CD4-positive, CD25-positive, alpha-beta regulatory T cell (primary cell): ENCODE measurements at regions not wholly inside any gene's neighbourhood (a gene's known extent, or its start where the extent isn't known, plus 50 kb on each side); places are given as distances from the start of the nearest gene placed in this dataset.
A peak's percentile ranks its signal among the peaks of the same experiment; 100 is the strongest.

Source experiments
- ATAC-seq, 2 donors: fragments of 150-1000 bp; cut with Tn5 transposase; one replicate each; pipeline ENCODE4 v1.10.0; 2021; ENCODE audit warnings: low read depth in 2 of 2, moderate number of reproducible peaks in 2 of 2, moderate library complexity in 1 of 2
- DNase-seq, 3 donors: peaks; one replicate each; pipeline versions ENCODE4 v3.0.0 to v3.0.0-alpha.2; 2012 to 2022; ENCODE audit warnings: mixed read lengths in 1 of 3
- H3K27ac ChIP-seq: one replicate; pipeline ENCODE4 v1.7.0; 2013; ENCODE audit warnings: mild to moderate bottlenecking, low read length; ENCODE audit not compliant: insufficient read depth, poor library complexity, severe bottlenecking
- H3K27me3 ChIP-seq: one replicate; pipeline ENCODE4 v1.7.0; 2013; ENCODE audit warnings: low read length; ENCODE audit not compliant: control insufficient read depth, insufficient read depth
- H3K36me3 ChIP-seq: one replicate; pipeline ENCODE4 v1.7.0; 2013; ENCODE audit warnings: mild to moderate bottlenecking, low read length, moderate library complexity; ENCODE audit not compliant: control insufficient read depth, insufficient read depth
- H3K4me1 ChIP-seq: 2 replicates; pipeline ENCODE4 v1.7.0; 2013; ENCODE audit warnings: mild to moderate bottlenecking, low read length; ENCODE audit not compliant: insufficient read depth, control insufficient read depth, poor library complexity, severe bottlenecking
- H3K4me3 ChIP-seq: one replicate; pipeline ENCODE4 v1.7.0; 2013; ENCODE audit warnings: low read depth, mild to moderate bottlenecking, low read length, moderate library complexity
- H3K9me3 ChIP-seq, 2 experiments: 1 replicate in 1 of 2; 2 replicates in 1 of 2; pipeline ENCODE4 v1.7.0; 2013; ENCODE audit warnings: low read length in 2 of 2, mild to moderate bottlenecking in 1 of 2, moderate library complexity in 1 of 2; ENCODE audit not compliant: control insufficient read depth in 2 of 2
- H3K27ac Mint-ChIP-seq, 3 donors: one replicate each; pipeline ENCODE4 v1.8.0; 2020 to 2022; ENCODE audit warnings: mild to moderate bottlenecking in 3 of 3, mixed read lengths in 3 of 3, moderate library complexity in 2 of 3
- H3K27me3 Mint-ChIP-seq: one replicate; pipeline ENCODE4 v1.8.0; 2022; ENCODE audit warnings: mild to moderate bottlenecking, mixed read lengths
- H3K36me3 Mint-ChIP-seq: one replicate; pipeline ENCODE4 v1.8.0; 2020; ENCODE audit warnings: mixed read lengths
- H3K4me1 Mint-ChIP-seq, 4 donors: one replicate each; pipeline ENCODE4 v1.8.0; 2020 to 2022; ENCODE audit warnings: mixed read lengths in 4 of 4, mild to moderate bottlenecking in 1 of 4
- H3K4me3 Mint-ChIP-seq, 4 donors: one replicate each; pipeline ENCODE4 v1.8.0; 2020 to 2022; ENCODE audit warnings: mild to moderate bottlenecking in 4 of 4, mixed read lengths in 4 of 4, moderate library complexity in 3 of 4
- H3K9me3 Mint-ChIP-seq, 7 donors: one replicate each; pipeline ENCODE4 v1.8.0; 2020 to 2022; ENCODE audit warnings: mixed read lengths in 7 of 7, mild to moderate bottlenecking in 3 of 7, moderate library complexity in 2 of 7

GRCh38 chr3:22916933-22917332, 286.2 kb upstream of the UBE2E2 start:
- H3K9me3 Mint-ChIP-seq: peaks cover 0 to 2% (median 0%) of the 10 kb centered on the region in 7 donors
- no peaks in the 10 kb centered on the region for H3K36me3 Mint-ChIP-seq
- Histone ChIP-seq H3K4me1 (no peaks in the 10 kb centered on the region), H3K36me3 (no peaks in the 10 kb centered on the region), H3K27me3 (no peaks in the 10 kb centered on the region), H3K4me3 (no peak overlapping the region), H3K27ac (no peak overlapping the region), H3K9me3 (no peaks in the 10 kb centered on the region)
- H3K4me3 Mint-ChIP-seq: no peak overlapping the region
- ATAC-seq (no peak), DNase-seq (no peak)
- no peak overlapping the region for H3K27ac Mint-ChIP-seq
- H3K27me3 Mint-ChIP-seq: no peaks in the 10 kb centered on the region
- H3K4me1 Mint-ChIP-seq: peaks cover 0 to 5% (median 0%) of the 10 kb centered on the region in 4 donors

- Histone ChIP-seq H3K4me3 (no peak overlapping the region), H3K36me3 (no peaks in the 10 kb centered on the region), H3K9me3 (no peaks in the 10 kb centered on the region), H3K4me1 (no peaks in the 10 kb centered on the region), H3K27ac (no peak overlapping the region), H3K27me3 (no peaks in the 10 kb centered on the region)
- Mint-ChIP-seq H3K4me1 (peaks cover 0 to 5% (median 0%) of the 10 kb centered on the region in 4 donors), H3K9me3 (peaks cover 0 to 4% (median 0%) of the 10 kb centered on the region in 7 donors), H3K27ac (no peak overlapping the region), H3K4me3 (no peak overlapping the region), H3K36me3 (no peaks in the 10 kb centered on the region), H3K27me3 (no peaks in the 10 kb centered on the region)
- ATAC-seq (no peak), DNase-seq (no peak)
Measured at GRCh38 chr3:22920006-22920405, 283.1 kb upstream of the UBE2E2 start.

- Histone ChIP-seq H3K4me3 (no peak overlapping the region), H3K36me3 (no peaks in the 10 kb centered on the region), H3K27me3 (no peaks in the 10 kb centered on the region), H3K9me3 (no peaks in the 10 kb centered on the region), H3K27ac (no peak overlapping the region), H3K4me1 (no peaks in the 10 kb centered on the region)
- no peak for ATAC-seq
- H3K27me3 Mint-ChIP-seq: no peaks in the 10 kb centered on the region
- H3K4me1 Mint-ChIP-seq: no peaks in the 10 kb centered on the region
- no peak overlapping the region for H3K4me3 Mint-ChIP-seq
- no peaks in the 10 kb centered on the region for H3K36me3 Mint-ChIP-seq
- peaks cover 0 to 1% (median 0%) of the 10 kb centered on the region in 7 donors for H3K9me3 Mint-ChIP-seq
- no peak overlapping the region for H3K27ac Mint-ChIP-seq
- DNase-seq: peak in 1 of 3 donors; percentile 14
Measured at GRCh38 chr3:22922317-22922716, 280.8 kb upstream of the UBE2E2 start.

GRCh38 chr3:22923711-22924110, 279.4 kb upstream of the UBE2E2 start:
- no peak overlapping the region for H3K27ac ChIP-seq
- no peaks in the 10 kb centered on the region for H3K9me3 ChIP-seq
- ATAC-seq (no peak), DNase-seq (no peak)
- H3K27me3 Mint-ChIP-seq: no peaks in the 10 kb centered on the region
- H3K4me3 Mint-ChIP-seq: no peak overlapping the region
- no peaks in the 10 kb centered on the region for H3K4me1 Mint-ChIP-seq
- H3K27me3 ChIP-seq: no peaks in the 10 kb centered on the region
- H3K36me3 ChIP-seq: no peaks in the 10 kb centered on the region
- no peak overlapping the region for H3K4me3 ChIP-seq
- H3K27ac Mint-ChIP-seq: no peak overlapping the region
- peaks cover 0 to 3% (median 0%) of the 10 kb centered on the region in 7 donors for H3K9me3 Mint-ChIP-seq
- no peaks in the 10 kb centered on the region for H3K4me1 ChIP-seq
- H3K36me3 Mint-ChIP-seq: no peaks in the 10 kb centered on the region

GRCh38 chr3:22928216-22929110, 274.7 kb upstream of the UBE2E2 start:
- Mint-ChIP-seq H3K9me3 (peaks cover 0 to 8% (median 4%) of the 10 kb centered on the region in 7 donors), H3K27ac (no peak overlapping the region), H3K36me3 (no peaks in the 10 kb centered on the region), H3K4me3 (no peak overlapping the region), H3K27me3 (no peaks in the 10 kb centered on the region), H3K4me1 (no peaks in the 10 kb centered on the region)
- ATAC-seq (no peak), DNase-seq (no peak)
- no peaks in the 10 kb centered on the region for H3K27me3 ChIP-seq
- no peaks in the 10 kb centered on the region for H3K4me1 ChIP-seq
- H3K27ac ChIP-seq: no peak overlapping the region
- H3K9me3 ChIP-seq: no peaks in the 10 kb centered on the region
- no peaks in the 10 kb centered on the region for H3K36me3 ChIP-seq
- no peak overlapping the region for H3K4me3 ChIP-seq

- no peaks in the 10 kb centered on the region for H3K4me1 Mint-ChIP-seq
- H3K36me3 ChIP-seq: no peaks in the 10 kb centered on the region
- H3K27ac ChIP-seq: no peak overlapping the region
- H3K4me1 ChIP-seq: no peaks in the 10 kb centered on the region
- no peak overlapping the region for H3K4me3 ChIP-seq
- H3K9me3 Mint-ChIP-seq: peaks cover 0 to 7% (median 4%) of the 10 kb centered on the region in 7 donors
- no peaks in the 10 kb centered on the region for H3K9me3 ChIP-seq
- ATAC-seq (no peak), DNase-seq (no peak)
- no peaks in the 10 kb centered on the region for H3K27me3 ChIP-seq
- no peaks in the 10 kb centered on the region for H3K36me3 Mint-ChIP-seq
- no peak overlapping the region for H3K4me3 Mint-ChIP-seq
- no peaks in the 10 kb centered on the region for H3K27me3 Mint-ChIP-seq
- no peak overlapping the region for H3K27ac Mint-ChIP-seq
Measured at GRCh38 chr3:22933051-22933840, 269.9 kb upstream of the UBE2E2 start.

- H3K4me3 ChIP-seq: no peak overlapping the region
- Mint-ChIP-seq H3K36me3 (no peaks in the 10 kb centered on the region), H3K4me1 (no peaks in the 10 kb centered on the region), H3K27me3 (no peaks in the 10 kb centered on the region), H3K9me3 (peaks cover 0 to 7% (median 4%) of the 10 kb centered on the region in 7 donors), H3K4me3 (no peak overlapping the region), H3K27ac (no peak overlapping the region)
- no peaks in the 10 kb centered on the region for H3K36me3 ChIP-seq
- no peak overlapping the region for H3K27ac ChIP-seq
- no peaks in the 10 kb centered on the region for H3K27me3 ChIP-seq
- ATAC-seq (no peak), DNase-seq (no peak)
- no peaks in the 10 kb centered on the region for H3K4me1 ChIP-seq
- no peaks in the 10 kb centered on the region for H3K9me3 ChIP-seq
Measured at GRCh38 chr3:22933841-22934116, 269.3 kb upstream of the UBE2E2 start.
